ENCODE measurements at regions not wholly inside any gene's neighbourhood (a gene's known extent, or its start where the extent isn't known, plus 50 kb on each side); places are given as distances from the start of the nearest gene placed in this dataset.

DNA sequence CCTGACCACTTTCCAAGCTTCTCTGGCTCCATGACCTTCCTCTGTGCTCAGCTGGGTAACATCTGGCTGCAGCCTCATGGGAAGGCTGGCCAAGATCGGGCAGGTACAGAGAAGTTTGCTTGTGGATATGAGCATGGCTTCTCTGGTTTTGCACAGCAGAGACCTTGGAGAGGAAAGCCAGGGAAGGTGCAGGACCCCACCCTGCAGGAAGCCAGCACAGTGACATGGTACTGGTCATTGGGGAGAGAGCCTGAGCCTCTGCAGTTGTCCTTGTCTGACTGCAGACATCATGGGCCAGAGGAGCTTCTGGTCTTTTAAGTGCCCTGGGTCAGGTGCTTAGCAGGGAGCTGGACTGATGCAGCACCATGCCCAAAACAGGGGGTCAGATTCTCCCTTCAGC, 70.6 kb upstream of the LEP start:
- TF ChIP-seq, protein P1, sequence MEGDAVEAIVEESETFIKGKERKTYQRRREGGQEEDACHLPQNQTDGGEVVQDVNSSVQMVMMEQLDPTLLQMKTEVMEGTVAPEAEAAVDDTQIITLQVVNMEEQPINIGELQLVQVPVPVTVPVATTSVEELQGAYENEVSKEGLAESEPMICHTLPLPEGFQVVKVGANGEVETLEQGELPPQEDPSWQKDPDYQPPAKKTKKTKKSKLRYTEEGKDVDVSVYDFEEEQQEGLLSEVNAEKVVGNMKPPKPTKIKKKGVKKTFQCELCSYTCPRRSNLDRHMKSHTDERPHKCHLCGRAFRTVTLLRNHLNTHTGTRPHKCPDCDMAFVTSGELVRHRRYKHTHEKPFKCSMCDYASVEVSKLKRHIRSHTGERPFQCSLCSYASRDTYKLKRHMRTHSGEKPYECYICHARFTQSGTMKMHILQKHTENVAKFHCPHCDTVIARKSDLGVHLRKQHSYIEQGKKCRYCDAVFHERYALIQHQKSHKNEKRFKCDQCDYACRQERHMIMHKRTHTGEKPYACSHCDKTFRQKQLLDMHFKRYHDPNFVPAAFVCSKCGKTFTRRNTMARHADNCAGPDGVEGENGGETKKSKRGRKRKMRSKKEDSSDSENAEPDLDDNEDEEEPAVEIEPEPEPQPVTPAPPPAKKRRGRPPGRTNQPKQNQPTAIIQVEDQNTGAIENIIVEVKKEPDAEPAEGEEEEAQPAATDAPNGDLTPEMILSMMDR (IDR thresholded peaks at IDR 0.05; ENCODE audit: unreplicated experiment): no peak
- no peaks in the 10 kb centered on the region for H3K36me3 Mint-ChIP-seq
- H3K4me3 Mint-ChIP-seq: no peak overlapping the region
- peaks cover 11% of the 10 kb centered on the region for H3K4me1 Mint-ChIP-seq
- no peak overlapping the region for H3K27ac Mint-ChIP-seq
- no peak for DNase-seq (ENCODE audit: low spot score in 2 of 2, unreplicated experiment in 2 of 2)
- H3K9me3 Mint-ChIP-seq: no peaks in the 10 kb centered on the region
- peaks cover 97% of the 10 kb centered on the region for H3K27me3 Mint-ChIP-seq (ENCODE audit: low read depth)

DNA sequence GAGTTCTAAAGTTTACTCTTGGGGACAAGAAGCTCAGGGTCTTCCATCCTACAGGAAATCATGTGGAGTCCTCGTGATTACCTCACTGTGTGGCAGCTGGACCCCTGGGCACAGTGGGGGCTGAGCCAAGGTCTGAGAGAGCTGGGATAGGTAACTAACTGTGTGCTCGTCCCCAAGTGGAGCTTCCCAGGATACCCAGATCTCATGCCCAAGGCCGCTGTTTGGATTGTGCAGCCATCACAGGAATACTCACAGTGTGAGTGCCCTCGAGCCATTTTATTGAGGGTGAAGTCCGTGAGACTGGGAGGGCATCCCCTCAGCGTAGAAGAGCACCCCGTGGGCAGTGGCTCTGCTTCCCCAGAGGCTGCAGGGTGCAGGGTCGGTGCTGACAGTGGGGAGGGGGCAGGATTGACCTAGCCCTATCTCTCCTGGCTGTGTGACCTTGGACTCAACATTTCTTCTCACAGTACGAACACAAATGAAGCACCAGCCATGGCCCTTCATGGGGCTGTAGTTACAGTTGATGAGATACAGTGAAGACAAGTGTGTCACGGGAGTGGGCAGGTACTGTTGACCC, 69.6 kb upstream of the LEP start:
- DNase-seq (ENCODE audit: low spot score in 2 of 2, unreplicated experiment in 2 of 2): no peak
- peaks cover 11% of the 10 kb centered on the region for H3K4me1 Mint-ChIP-seq
- H3K36me3 Mint-ChIP-seq: no peaks in the 10 kb centered on the region
- TF ChIP-seq, protein P1 (IDR thresholded peaks at IDR 0.05; ENCODE audit: unreplicated experiment): no peak
- no peaks in the 10 kb centered on the region for H3K9me3 Mint-ChIP-seq
- peaks cover 92% of the 10 kb centered on the region for H3K27me3 Mint-ChIP-seq (ENCODE audit: low read depth)
- H3K27ac Mint-ChIP-seq: no peak overlapping the region
- no peak overlapping the region for H3K4me3 Mint-ChIP-seq

DNA sequence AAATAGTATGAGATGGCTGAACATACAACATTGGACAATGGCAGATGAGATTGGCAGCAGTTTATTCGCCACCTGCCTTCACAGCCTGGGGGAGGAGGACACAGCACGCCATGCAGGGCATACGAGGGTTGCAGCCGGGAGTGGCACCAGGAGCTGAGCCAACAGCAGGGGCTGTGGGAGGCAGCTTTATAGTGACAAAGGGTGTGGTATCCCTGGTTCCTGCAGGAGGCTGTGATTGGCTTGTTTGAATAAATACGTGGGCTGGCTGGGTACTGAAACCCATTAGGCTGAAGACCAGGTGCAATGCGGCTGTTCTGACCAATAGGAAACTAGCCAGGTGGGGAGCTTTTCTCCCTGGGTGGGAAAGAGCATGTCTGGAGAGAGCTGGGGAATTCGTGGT, 68.9 kb upstream of the LEP start:
- Mint-ChIP-seq H3K9me3 (no peaks in the 10 kb centered on the region), H3K27me3 (ENCODE audit: low read depth) (peaks cover 92% of the 10 kb centered on the region), H3K36me3 (no peaks in the 10 kb centered on the region), H3K4me3 (no peak overlapping the region), H3K27ac (no peak overlapping the region), H3K4me1 (peaks cover 7% of the 10 kb centered on the region)
- no peak for DNase-seq (ENCODE audit: low spot score in 2 of 2, unreplicated experiment in 2 of 2)
- TF ChIP-seq, protein P1 (IDR thresholded peaks at IDR 0.05; ENCODE audit: unreplicated experiment): no peak

DNA sequence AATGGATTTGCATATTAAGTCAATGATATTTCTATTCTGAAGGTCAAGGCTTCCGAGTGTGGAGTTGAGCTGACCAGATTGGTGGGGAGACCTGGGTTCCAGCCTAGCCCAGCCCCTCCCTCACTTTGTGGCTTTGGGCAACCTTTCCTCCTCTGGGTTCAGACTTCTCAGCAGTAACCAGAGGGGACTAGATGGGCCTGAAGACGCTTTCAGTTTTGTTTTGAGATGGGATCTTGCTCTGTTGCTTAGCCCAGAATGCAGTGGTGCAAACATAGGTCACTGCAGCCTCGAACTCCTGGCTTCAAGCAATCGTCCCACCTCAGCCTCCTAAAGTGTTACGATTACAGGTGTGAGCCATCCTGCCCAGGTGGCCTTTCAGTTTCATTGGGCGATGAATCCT, 68.1 kb upstream of the LEP start:
- H3K4me3 Mint-ChIP-seq: no peak overlapping the region
- no peaks in the 10 kb centered on the region for H3K9me3 Mint-ChIP-seq
- TF ChIP-seq, protein P1 (IDR thresholded peaks at IDR 0.05; ENCODE audit: unreplicated experiment): no peak
- H3K36me3 Mint-ChIP-seq: no peaks in the 10 kb centered on the region
- no peak for DNase-seq (ENCODE audit: low spot score in 2 of 2, unreplicated experiment in 2 of 2)
- peaks cover 5% of the 10 kb centered on the region for H3K4me1 Mint-ChIP-seq
- H3K27ac Mint-ChIP-seq: no peak overlapping the region
- H3K27me3 Mint-ChIP-seq (ENCODE audit: low read depth): peaks cover 95% of the 10 kb centered on the region

DNA sequence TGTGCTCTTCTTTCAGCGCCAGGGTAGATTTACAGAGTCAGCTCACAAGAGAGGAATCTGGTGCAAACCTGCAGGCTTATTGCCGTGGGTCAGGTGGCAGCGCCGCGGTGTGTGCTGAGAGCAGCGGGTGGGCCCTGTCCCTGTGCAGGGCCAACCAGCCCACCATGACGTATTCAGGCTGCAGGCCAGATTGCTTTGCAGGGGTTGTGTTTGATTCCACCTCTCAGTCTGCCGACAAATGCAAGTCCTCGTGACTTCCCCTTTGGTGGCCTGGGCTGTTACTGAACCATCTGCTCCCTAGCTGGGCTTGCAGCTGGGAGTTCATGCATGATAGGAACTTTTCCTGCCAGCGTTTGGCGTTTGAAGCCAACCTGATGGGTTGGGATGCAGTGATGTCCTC, 66.7 kb upstream of the LEP start:
- peaks cover 93% of the 10 kb centered on the region for H3K27me3 Mint-ChIP-seq (ENCODE audit: low read depth)
- no peaks in the 10 kb centered on the region for H3K36me3 Mint-ChIP-seq
- TF ChIP-seq, protein P1 (IDR thresholded peaks at IDR 0.05; ENCODE audit: unreplicated experiment): no peak
- H3K4me3 Mint-ChIP-seq: no peak overlapping the region
- DNase-seq (ENCODE audit: low spot score in 2 of 2, unreplicated experiment in 2 of 2): no peak
- H3K9me3 Mint-ChIP-seq: no peaks in the 10 kb centered on the region
- no peak overlapping the region for H3K27ac Mint-ChIP-seq
- H3K4me1 Mint-ChIP-seq: no peaks in the 10 kb centered on the region

DNA sequence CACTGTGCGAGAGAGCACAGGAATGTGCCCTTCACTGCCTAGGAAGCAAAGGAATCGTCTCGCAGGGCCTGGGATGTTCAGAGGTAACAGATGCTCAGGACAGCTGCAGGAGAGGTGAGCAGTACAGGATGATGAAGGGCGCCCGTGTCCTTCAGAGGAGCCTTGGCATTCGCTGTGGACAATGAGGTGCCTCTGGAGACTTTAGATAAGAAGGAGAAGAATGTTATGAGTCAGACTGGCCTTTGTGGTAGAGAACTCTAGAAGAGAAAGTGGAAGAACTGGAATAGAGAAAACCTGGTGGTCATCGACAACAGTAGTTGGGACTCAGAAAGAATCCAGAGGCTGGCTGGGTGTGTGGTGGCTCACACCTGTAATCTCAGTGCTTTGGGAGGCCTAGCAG, 64.4 kb upstream of the LEP start:
- Mint-ChIP-seq H3K4me1 (no peaks in the 10 kb centered on the region), H3K36me3 (no peaks in the 10 kb centered on the region), H3K27me3 (ENCODE audit: low read depth) (peaks cover 90% of the 10 kb centered on the region), H3K9me3 (no peaks in the 10 kb centered on the region), H3K4me3 (no peak overlapping the region), H3K27ac (no peak overlapping the region)
- DNase-seq (ENCODE audit: low spot score in 2 of 2, unreplicated experiment in 2 of 2): no peak
- TF ChIP-seq, protein P1 (IDR thresholded peaks at IDR 0.05; ENCODE audit: unreplicated experiment): no peak
